Rectal smooth muscle tissue (tissue), 1 donor: ENCODE measurements at regions not wholly inside any gene's neighbourhood (a gene's known extent, or its start where the extent isn't known, plus 50 kb on each side); places are given as distances from the start of the nearest gene placed in this dataset.

Experiments
- H3K27ac ChIP-seq: one replicate; pipeline ENCODE4 v1.7.0; 2013; ENCODE audit warnings: low read depth, low read length, inconsistent platforms
- H3K27me3 ChIP-seq: one replicate; pipeline ENCODE4 v1.7.0; 2013; ENCODE audit warnings: low read length; ENCODE audit not compliant: control insufficient read depth, insufficient read depth
- H3K36me3 ChIP-seq: one replicate; pipeline ENCODE4 v1.7.0; 2013; ENCODE audit warnings: low read length; ENCODE audit not compliant: control insufficient read depth, insufficient read depth
- H3K4me1 ChIP-seq: one replicate; pipeline ENCODE4 v1.7.0; 2013; ENCODE audit warnings: low read length; ENCODE audit not compliant: control insufficient read depth, insufficient read depth
- H3K4me3 ChIP-seq: one replicate; pipeline ENCODE4 v1.7.0; 2013; ENCODE audit warnings: low read length
- H3K9ac ChIP-seq: one replicate; pipeline ENCODE4 v1.7.0; 2013; ENCODE audit warnings: low read length

DNA sequence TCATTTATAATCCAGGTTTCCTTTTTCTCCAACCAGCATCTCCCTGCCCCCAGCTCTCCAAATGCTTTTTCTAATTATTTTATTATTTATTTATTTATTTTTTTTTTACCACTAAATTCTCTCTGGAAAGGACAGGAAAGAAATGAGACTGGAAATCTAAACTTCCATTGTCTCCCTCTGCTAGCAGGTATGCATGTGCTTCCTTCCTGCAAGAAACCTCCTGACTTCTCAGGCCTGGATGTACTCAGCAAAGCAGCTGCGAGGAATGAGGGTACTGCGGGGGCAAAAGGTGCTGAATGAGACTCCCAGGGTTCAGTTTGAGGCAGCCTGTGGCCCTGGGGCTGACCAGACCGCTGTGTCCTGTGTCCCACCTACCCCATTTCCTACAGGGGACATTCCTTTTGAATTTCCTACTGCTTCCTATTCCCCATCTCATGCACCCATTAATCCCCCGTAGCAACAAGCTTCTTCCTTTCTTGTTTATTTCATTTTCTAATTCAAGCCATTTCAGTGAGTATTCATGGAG is 324.6 kb upstream of the IGFBP3 start:
- Histone ChIP-seq H3K4me1 (no peaks in the 10 kb centered on the region), H3K27me3 (no peaks in the 10 kb centered on the region), H3K36me3 (no peaks in the 10 kb centered on the region), H3K4me3 (no peak overlapping the region), H3K9ac (no peak overlapping the region), H3K27ac (no peak overlapping the region)

DNA sequence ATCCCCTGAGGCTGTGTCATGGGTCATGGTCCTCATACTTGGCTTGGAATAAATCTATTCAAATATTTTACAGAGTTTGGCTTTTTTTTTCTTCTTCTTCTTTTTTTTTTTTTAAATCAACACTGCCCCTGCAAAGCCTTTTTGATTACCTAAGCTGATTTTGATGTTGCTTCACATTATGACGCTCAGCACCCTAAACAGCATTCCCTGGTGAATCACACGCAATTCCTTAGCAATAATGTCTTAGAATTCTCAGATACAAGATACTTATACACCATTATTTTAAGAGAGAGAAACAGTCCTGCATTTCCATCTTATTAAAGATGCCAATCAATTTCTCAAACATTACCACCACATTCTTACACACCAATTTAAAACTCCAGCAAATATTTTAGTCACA is 323.7 kb upstream of the IGFBP3 start:
- Histone ChIP-seq H3K27me3 (no peaks in the 10 kb centered on the region), H3K4me3 (no peak overlapping the region), H3K9ac (no peak overlapping the region), H3K27ac (no peak overlapping the region), H3K36me3 (no peaks in the 10 kb centered on the region), H3K4me1 (no peaks in the 10 kb centered on the region)

DNA sequence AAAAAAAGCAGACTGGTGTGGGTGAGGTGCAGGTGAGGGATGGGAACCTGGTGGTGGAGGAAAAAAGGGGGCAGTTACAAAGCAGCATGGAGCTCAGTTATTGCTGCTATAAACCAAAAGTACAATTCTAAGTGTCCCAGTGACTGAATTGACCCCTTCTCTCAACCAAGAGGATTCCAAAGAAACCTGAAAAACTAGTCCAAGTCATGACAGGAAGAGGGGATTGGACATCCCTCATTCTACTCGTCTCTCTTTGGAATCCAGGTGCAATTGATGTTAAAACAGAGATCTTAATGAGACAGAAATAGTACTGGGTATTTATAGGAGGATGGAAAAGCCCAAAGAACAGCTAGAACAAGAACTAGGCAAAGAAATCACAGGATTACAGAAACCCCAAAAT is 322.3 kb upstream of the IGFBP3 start:
- no peak overlapping the region for H3K4me3 ChIP-seq
- H3K9ac ChIP-seq, result no peak overlapping the region
- H3K27me3 ChIP-seq, result no peaks in the 10 kb centered on the region

DNA sequence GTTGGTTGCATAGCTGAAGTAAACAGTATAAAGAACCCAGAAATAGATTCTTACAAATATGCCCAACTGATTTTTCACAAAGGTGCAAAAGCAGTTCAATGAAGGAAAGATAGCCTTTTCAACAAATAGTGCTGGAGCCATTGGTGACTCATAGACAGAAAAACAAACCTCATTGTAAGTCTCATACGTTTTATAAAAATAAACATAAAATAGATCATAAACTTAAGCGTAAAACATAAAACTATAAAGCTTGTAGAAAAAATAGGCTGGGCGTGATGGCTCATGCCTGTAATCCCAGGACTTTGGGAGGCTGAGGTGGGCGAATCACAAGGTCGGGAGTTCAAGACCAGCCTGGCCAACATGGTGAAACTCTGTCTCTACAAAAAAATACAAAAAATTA is 318.8 kb upstream of the IGFBP3 start:
- Histone ChIP-seq H3K9ac (no peak overlapping the region), H3K27me3 (no peaks in the 10 kb centered on the region), H3K4me3 (no peak overlapping the region), H3K36me3 (no peaks in the 10 kb centered on the region), H3K27ac (no peak overlapping the region), H3K4me1 (no peaks in the 10 kb centered on the region)

More for the DNA sequence above, 322.3 kb upstream of the IGFBP3 start:
- no peak overlapping the region for H3K27ac ChIP-seq
- H3K36me3 ChIP-seq, result no peaks in the 10 kb centered on the region
- no peaks in the 10 kb centered on the region for H3K4me1 ChIP-seq

DNA sequence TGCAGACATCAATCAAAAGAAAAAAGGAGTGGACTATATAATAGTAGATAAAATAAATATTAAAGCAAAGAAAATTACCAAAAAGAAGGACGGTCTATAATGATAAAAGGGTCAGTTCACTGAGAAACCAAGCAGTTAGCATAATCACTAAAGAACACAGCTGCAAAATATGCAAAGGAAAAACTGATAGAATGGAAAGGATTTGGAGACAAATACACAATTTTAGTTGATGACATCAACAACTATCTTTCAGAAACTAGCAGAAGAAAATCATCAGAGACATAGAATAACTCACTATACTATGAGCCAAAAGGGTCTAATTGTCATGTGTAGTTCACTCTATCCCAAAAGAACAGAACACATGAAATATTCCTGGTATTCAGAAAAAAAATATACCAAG is 316.4 kb upstream of the IGFBP3 start:
- H3K36me3 ChIP-seq, result no peaks in the 10 kb centered on the region
- H3K4me3 ChIP-seq, result no peak overlapping the region
- no peaks in the 10 kb centered on the region for H3K4me1 ChIP-seq
- H3K27ac ChIP-seq, result no peak overlapping the region
- no peak overlapping the region for H3K9ac ChIP-seq
- no peaks in the 10 kb centered on the region for H3K27me3 ChIP-seq

DNA sequence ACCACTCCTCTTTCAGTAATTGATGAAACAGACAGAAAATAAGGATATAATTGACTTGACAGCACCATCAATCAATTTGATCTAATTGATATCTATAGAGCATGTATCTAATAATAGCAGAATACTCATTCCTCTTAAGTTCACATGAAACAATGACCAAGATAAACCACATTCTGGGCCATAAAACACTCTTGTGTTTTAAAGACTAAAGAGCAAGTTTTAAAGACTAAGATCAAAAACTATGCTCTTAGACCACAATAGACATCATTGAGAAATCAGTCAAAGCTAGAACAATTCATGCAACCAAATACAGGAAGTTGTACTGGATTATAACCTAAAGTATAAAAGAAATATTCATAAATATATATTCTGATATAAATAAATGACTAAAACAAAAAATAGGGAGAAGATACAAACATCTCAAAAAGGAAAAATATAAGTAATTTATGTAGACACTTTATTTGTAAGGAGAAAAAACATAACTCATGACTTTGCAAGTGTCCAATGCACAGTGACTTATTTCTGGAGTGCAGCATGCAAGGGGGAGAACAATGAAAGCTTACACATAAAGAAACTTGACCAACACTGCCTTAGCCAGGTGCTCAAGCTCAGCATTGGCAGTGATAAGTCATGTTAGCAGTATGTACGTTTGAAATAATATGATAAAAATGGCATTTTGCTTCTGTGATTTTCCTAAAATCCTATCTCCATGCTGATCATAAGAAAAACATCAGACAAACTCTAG is 312.7 kb upstream of the IGFBP3 start:
- no peaks in the 10 kb centered on the region for H3K27me3 ChIP-seq
- H3K4me3 ChIP-seq, result no peak overlapping the region
- H3K4me1 ChIP-seq, result no peaks in the 10 kb centered on the region
- H3K9ac ChIP-seq, result no peak overlapping the region
- no peak overlapping the region for H3K27ac ChIP-seq
- H3K36me3 ChIP-seq, result no peaks in the 10 kb centered on the region

DNA sequence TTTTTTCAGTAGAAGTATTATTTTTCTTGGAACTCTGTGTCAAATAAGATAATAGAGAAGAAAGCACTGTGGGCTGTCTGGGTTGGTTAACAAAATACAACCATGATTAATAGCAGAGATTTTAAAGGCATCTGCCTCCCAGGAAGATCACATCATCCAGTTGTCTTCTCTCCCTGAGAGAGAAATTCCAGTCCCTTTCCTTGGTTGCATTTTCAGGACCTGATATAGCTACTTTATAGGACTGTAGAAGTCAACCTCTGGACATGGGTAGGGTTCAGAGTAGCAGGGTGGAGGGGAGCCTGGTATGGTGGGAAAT is 309.9 kb upstream of the IGFBP3 start:
- no peaks in the 10 kb centered on the region for H3K4me1 ChIP-seq
- no peak overlapping the region for H3K4me3 ChIP-seq
- no peaks in the 10 kb centered on the region for H3K27me3 ChIP-seq
- no peak overlapping the region for H3K27ac ChIP-seq
- no peak overlapping the region for H3K9ac ChIP-seq
- no peaks in the 10 kb centered on the region for H3K36me3 ChIP-seq

DNA sequence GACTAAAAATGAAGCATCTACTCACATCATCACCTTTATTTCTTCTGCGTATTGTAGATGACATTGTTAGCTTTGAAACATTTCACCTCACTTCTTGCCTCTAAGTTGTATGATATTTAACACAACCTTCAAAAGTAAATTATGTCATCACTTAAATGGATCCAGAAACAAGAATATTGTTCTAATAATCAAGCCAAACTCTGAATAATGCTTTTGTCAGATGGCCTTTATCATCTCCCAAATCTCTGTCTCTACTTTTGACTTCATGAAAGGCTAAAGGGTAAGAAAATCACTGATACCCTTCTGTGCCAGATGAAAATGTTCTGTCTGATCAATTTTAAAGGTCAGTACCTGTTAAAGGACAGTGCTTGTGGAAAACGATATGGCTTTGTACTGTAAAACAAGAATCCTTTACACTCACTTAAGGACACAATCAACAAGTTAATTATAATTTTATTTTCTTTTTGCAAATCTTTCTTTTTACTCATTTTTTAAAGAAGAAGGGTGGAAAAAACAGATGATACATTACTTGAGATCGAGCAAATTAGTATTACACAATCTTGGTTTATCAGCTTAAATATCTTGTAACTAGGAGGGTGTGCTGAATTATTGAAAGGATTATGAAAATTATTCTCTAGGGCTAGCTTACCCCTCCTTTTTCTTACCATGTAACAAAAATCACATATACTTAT is 309.4 kb upstream of the IGFBP3 start:
- no peak overlapping the region for H3K27ac ChIP-seq
- H3K9ac ChIP-seq, result no peak overlapping the region
- no peaks in the 10 kb centered on the region for H3K4me1 ChIP-seq
- H3K4me3 ChIP-seq, result no peak overlapping the region
- H3K36me3 ChIP-seq, result no peaks in the 10 kb centered on the region
- no peaks in the 10 kb centered on the region for H3K27me3 ChIP-seq

DNA sequence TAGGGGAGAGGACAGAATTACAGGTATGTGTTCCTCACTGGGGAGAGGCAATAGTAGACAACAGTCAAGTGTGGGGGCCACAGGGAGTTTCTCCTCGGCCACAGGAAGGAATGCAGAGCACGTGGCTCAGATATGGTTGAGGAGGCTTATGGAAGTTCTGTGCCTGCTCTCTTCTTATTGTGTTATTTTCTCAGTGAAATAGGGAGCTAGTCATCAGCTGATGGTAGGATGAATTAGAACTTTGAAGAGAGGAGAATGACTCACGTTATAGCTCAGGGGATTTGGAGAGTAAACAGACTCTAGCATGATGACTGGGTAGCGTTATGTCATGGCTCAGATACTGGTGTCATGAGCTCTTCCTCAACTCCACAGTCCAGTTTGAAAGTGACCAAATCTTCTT is 308.3 kb upstream of the IGFBP3 start:
- Histone ChIP-seq H3K36me3 (no peaks in the 10 kb centered on the region), H3K27ac (no peak overlapping the region), H3K9ac (no peak overlapping the region), H3K4me3 (no peak overlapping the region), H3K4me1 (no peaks in the 10 kb centered on the region), H3K27me3 (no peaks in the 10 kb centered on the region)

DNA sequence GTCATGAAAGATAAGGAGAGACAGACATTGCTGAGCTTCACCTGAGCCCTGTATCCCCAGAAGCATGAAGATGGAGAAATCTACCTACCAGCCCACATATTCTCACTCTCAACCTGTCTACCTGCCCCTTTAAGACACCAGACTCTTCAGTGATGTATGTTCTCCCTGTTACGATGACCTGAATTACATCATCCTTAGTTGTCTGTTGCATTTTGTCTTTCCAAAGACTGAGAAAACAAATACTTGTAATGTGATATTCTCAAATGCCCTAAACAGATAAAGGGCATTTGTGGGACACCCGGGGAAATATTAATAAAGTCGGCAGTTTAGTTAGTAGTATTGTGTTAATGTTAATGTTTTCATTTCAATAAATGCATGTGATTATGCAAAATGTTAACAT is 305.8 kb upstream of the IGFBP3 start:
- Histone ChIP-seq H3K36me3 (no peaks in the 10 kb centered on the region), H3K27me3 (no peaks in the 10 kb centered on the region), H3K4me3 (no peak overlapping the region), H3K9ac (no peak overlapping the region), H3K4me1 (no peaks in the 10 kb centered on the region), H3K27ac (no peak overlapping the region)

DNA sequence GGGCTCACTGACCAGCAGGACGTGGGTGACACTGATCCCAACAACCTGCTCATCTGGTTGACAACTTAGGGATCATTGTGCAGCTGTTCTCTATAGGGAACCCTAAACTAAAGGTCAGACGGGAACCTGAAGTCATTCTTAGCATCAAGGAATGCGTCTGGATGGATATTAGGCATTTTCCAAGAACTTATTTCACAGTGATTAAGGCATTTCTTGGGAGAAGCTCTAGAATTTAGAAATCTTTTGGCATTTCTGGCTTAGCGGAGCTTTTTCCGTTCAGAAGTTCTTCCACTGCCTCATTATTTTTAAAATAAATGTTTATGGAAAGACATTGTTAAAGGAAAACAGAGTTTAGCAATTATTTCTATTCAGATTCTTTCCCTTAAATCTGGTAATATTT is 303.3 kb upstream of the IGFBP3 start:
- no peak overlapping the region for H3K27ac ChIP-seq
- H3K4me1 ChIP-seq, result no peaks in the 10 kb centered on the region

DNA sequence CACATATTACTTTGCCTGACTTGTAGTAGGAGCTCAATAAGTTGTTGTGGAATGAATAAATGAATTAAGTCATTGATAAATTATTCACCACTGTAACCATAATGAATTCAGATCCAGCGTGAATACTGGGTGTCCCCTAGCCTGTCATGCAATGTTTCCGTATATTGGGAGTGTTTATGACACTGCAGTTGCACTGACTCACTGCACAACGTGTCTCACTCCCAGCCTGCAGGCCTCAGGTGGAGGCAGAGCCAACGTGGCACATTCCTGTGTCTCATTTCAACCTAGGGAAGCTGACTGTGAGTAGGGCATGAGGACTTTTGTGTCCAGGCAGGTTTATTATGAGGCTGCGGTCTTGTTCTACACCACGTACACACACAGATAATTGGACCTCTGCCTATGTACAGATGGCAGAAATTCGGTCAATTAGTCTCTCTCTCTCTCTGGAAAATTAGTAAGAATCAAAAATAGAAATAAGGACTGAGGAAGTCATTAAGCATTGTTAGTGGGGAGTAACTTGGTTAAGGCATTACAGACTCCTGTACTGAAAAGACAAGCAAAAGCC is 299.1 kb upstream of the IGFBP3 start:
- no peaks in the 10 kb centered on the region for H3K36me3 ChIP-seq
- no peak overlapping the region for H3K4me3 ChIP-seq
- H3K27ac ChIP-seq, result no peak overlapping the region
- H3K27me3 ChIP-seq, result no peaks in the 10 kb centered on the region
- no peak overlapping the region for H3K9ac ChIP-seq
- H3K4me1 ChIP-seq, result no peaks in the 10 kb centered on the region

More for the DNA sequence above, 303.3 kb upstream of the IGFBP3 start:
- Histone ChIP-seq H3K27me3 (no peaks in the 10 kb centered on the region), H3K4me3 (no peak overlapping the region), H3K9ac (no peak overlapping the region), H3K36me3 (no peaks in the 10 kb centered on the region)
